Panc1 (cell line): ENCODE measurements at regions not wholly inside any gene's neighbourhood (a gene's known extent, or its start where the extent isn't known, plus 50 kb on each side); places are given as distances from the start of the nearest gene placed in this dataset.

ENCODE experiments used
- ATAC-seq: fragments of 200-7000 bp; cut with Tn5 transposase; 2 replicates; pipeline ENCODE4 v1.9.1; 2020; ENCODE audit warnings: mild to moderate bottlenecking, moderate library complexity
- BruUV-seq: library from RNA; stranded (reverse); fragments of 400-500 nt; replicated peaks from 2 replicates; lab custom pipeline; 2021; lab: Mats Ljungman, UMichigan
- CTCF ChIA-PET: fragments of 300-600 bp; sonication (Branson Sonifier 250); formaldehyde crosslinking; loops from one replicate; lab custom pipeline; 2022; ENCODE audit warnings: antibody characterized with exemption; lab: Charles Lee
- POLR2A ChIA-PET: fragments of 300-600 bp; sonication (Branson Sonifier 250); formaldehyde crosslinking; loops from one replicate; lab custom pipeline; 2022; ENCODE audit warnings: antibody characterized with exemption; lab: Charles Lee
- DNase-seq: peaks from one replicate; pipeline ENCODE4 v3.0.0-alpha.2; 2010; ENCODE audit warnings: low read depth, low spot score
- H3K27ac ChIP-seq: 2 replicates; pipeline ENCODE4 v1.5.1; 2011; ENCODE audit warnings: mild to moderate bottlenecking, low read length, inconsistent platforms
- H3K27me3 ChIP-seq: fragments of 200-500 bp; sonication (Bioruptor generic); 2 replicates; pipeline ENCODE4 v1.6.0; 2014; ENCODE audit warnings: low read length, inconsistent platforms; ENCODE audit not compliant: control insufficient read depth, insufficient read depth
- H3K36me3 ChIP-seq: fragments of 200-500 bp; sonication (Bioruptor generic); 2 replicates; pipeline ENCODE4 v1.5.1; 2014; ENCODE audit warnings: inconsistent platforms, mild to moderate bottlenecking, low read length, moderate library complexity; ENCODE audit not compliant: control insufficient read depth, insufficient read depth
- H3K4me1 ChIP-seq: 2 replicates; pipeline ENCODE4 v1.5.1; 2011; ENCODE audit warnings: inconsistent platforms, mild to moderate bottlenecking, low read length, moderate library complexity; ENCODE audit not compliant: control insufficient read depth, insufficient read depth
- H3K4me3 ChIP-seq, 2 experiments: 2 replicates each; pipeline ENCODE4 v1.5.1; 2011 to 2012; ENCODE audit warnings: low read depth in 2 of 2, low read length in 2 of 2, mild to moderate bottlenecking in 2 of 2, inconsistent platforms in 1 of 2, moderate library complexity in 1 of 2
- H3K9me3 ChIP-seq: fragments of 200-500 bp; sonication (Bioruptor generic); 2 replicates; pipeline ENCODE4 v1.5.1; 2014; ENCODE audit warnings: low read depth, mild to moderate bottlenecking, inconsistent platforms, low read length, moderate library complexity; ENCODE audit not compliant: control insufficient read depth, insufficient read depth
- CTCF ChIP-seq: fragments of 450-650 bp; IDR thresholded peaks from 2 replicates; pipeline ENCODE4 v1.5.1; 2017; ENCODE audit warnings: mild to moderate bottlenecking
- POLR2AphosphoS5 ChIP-seq: IDR thresholded peaks from 2 replicates; pipeline ENCODE4 v1.6.1; 2012; ENCODE audit warnings: mild to moderate bottlenecking, low read depth, low read length, moderate library complexity
- SIN3A ChIP-seq: IDR thresholded peaks from 2 replicates; pipeline ENCODE4 v1.6.1; 2012; ENCODE audit warnings: low read depth, mild to moderate bottlenecking, low read length, moderate library complexity, borderline replicate concordance; ENCODE audit not compliant: insufficient read depth
- TCF7L2 ChIP-seq: IDR thresholded peaks from 2 replicates; pipeline ENCODE4 v1.6.1; 2011; ENCODE audit warnings: mild to moderate bottlenecking, low read depth, low read length, inconsistent platforms
- in situ Hi-C: cut with HindIII; loops from 2 replicates; pipeline ENCODE4 v1.10.0; 2016; ENCODE audit warnings: low sequenced_read_pairs, low pct_unique_long_range_greater_than_20kb
- intact Hi-C: fragments of 100-400 bp; cut with micrococcal nuclease; formaldehyde crosslinking; loops from one replicate; pipeline ENCODE4 v1.10.0; 2022; ENCODE audit not compliant: unreplicated experiment
- TF ChIP-seq, protein P1 (sequence below), 2 experiments: IDR thresholded peaks; 2 replicates each; pipeline ENCODE4 v1.6.1; 2011 to 2012; ENCODE audit warnings: low read depth in 2 of 2, control low read depth in 1 of 2, low read length in 1 of 2, mild to moderate bottlenecking in 1 of 2, moderate library complexity in 1 of 2; ENCODE audit not compliant: insufficient read depth in 1 of 2

GRCh38 chr2:184141866-184142265, 456.5 kb upstream of the ZNF804A start:
- in situ Hi-C loops (no loop called here), intact Hi-C loops (no loop called here)
- no TSS peak for BruUV-seq
- H3K9me3 ChIP-seq, result no peaks in the 10 kb centered on the region
- no peak overlapping the region for H3K4me3 ChIP-seq
- no peak for TF ChIP-seq CTCF
- TF ChIP-seq, protein P1, sequence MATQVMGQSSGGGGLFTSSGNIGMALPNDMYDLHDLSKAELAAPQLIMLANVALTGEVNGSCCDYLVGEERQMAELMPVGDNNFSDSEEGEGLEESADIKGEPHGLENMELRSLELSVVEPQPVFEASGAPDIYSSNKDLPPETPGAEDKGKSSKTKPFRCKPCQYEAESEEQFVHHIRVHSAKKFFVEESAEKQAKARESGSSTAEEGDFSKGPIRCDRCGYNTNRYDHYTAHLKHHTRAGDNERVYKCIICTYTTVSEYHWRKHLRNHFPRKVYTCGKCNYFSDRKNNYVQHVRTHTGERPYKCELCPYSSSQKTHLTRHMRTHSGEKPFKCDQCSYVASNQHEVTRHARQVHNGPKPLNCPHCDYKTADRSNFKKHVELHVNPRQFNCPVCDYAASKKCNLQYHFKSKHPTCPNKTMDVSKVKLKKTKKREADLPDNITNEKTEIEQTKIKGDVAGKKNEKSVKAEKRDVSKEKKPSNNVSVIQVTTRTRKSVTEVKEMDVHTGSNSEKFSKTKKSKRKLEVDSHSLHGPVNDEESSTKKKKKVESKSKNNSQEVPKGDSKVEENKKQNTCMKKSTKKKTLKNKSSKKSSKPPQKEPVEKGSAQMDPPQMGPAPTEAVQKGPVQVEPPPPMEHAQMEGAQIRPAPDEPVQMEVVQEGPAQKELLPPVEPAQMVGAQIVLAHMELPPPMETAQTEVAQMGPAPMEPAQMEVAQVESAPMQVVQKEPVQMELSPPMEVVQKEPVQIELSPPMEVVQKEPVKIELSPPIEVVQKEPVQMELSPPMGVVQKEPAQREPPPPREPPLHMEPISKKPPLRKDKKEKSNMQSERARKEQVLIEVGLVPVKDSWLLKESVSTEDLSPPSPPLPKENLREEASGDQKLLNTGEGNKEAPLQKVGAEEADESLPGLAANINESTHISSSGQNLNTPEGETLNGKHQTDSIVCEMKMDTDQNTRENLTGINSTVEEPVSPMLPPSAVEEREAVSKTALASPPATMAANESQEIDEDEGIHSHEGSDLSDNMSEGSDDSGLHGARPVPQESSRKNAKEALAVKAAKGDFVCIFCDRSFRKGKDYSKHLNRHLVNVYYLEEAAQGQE (IDR thresholded peaks at IDR 0.05; ENCODE audit: insufficient read depth in 1 of 2, low read depth in 2 of 2, low read length in 1 of 2), result no peak
- no peak for TF ChIP-seq POLR2AphosphoS5
- no peak for TF ChIP-seq TCF7L2
- TF ChIP-seq SIN3A, result no peak
- POLR2A ChIA-PET, result no interaction called here
- H3K36me3 ChIP-seq, result no peaks in the 10 kb centered on the region
- DNase-seq (no peak), ATAC-seq (no peak)
- CTCF ChIA-PET, result no interaction called here
- H3K27ac ChIP-seq, result no peak overlapping the region
- H3K27me3 ChIP-seq, result no peaks in the 10 kb centered on the region
- no peaks in the 10 kb centered on the region for H3K4me1 ChIP-seq

GRCh38 chr2:184154438-184154837, 443.9 kb upstream of the ZNF804A start:
- no peak for TF ChIP-seq TCF7L2
- TF ChIP-seq, protein P1 (IDR thresholded peaks at IDR 0.05; ENCODE audit: insufficient read depth in 1 of 2, low read depth in 2 of 2, low read length in 1 of 2), result no peak
- TF ChIP-seq SIN3A, result no peak
- TF ChIP-seq CTCF, result no peak
- no peak for TF ChIP-seq POLR2AphosphoS5
- Histone ChIP-seq H3K27ac (no peak overlapping the region), H3K4me3 (no peak overlapping the region), H3K27me3 (no peaks in the 10 kb centered on the region), H3K9me3 (no peaks in the 10 kb centered on the region), H3K4me1 (no peaks in the 10 kb centered on the region), H3K36me3 (no peaks in the 10 kb centered on the region)
- ChIA-PET CTCF (no interaction called here), POLR2A (no interaction called here)
- ATAC-seq, result no peak
- intact Hi-C loops, result no loop called here
- BruUV-seq, result no TSS peak
- in situ Hi-C loops, result no loop called here
- no peak for DNase-seq
